GM21576 (cell line): ENCODE measurements at regions not wholly inside any gene's neighbourhood (a gene's known extent, or its start where the extent isn't known, plus 50 kb on each side); places are given as distances from the start of the nearest gene placed in this dataset.
"Not testable (repeated sequence)": the region's sequence is repeated elsewhere in the genome, so short reads cannot be mapped to it uniquely, and the experiment has no call there.

Source experiments
- ATAC-seq: cut with Tn5 transposase; IDR thresholded peaks from one replicate; pipeline ENCODE4 v1.9.1; 2021; ENCODE audit warnings: mild to moderate bottlenecking, moderate library complexity; ENCODE audit not compliant: unreplicated experiment

GRCh38 chr3:144953959-144954358 is 982.3 kb downstream of the DIPK2A start:
- ATAC-seq, result no peak

GRCh38 chr3:144957398-144958101 is 985.9 kb downstream of the DIPK2A start:
- ATAC-seq, result no peak

GRCh38 chr3:144963810-144964209 is 992.2 kb downstream of the DIPK2A start:
- ATAC-seq, result no peak

GRCh38 chr3:144966560-144966959 is 994.9 kb downstream of the DIPK2A start:
- ATAC-seq, result no peak

GRCh38 chr3:144968750-144969350 is 997.2 kb downstream of the DIPK2A start:
- no peak for ATAC-seq

- not testable (repeated sequence) for ATAC-seq
These were observed 1012.9 kb downstream of the DIPK2A start for GRCh38 chr3:144984481-144984880.

GRCh38 chr3:144989807-144990206 is 1018.2 kb downstream of the DIPK2A start:
- no peak for ATAC-seq

- no peak for ATAC-seq
These were observed 1024.2 kb downstream of the DIPK2A start for GRCh38 chr3:144995856-144996255.

- ATAC-seq, result no peak
These were observed 1033.8 kb downstream of the DIPK2A start for GRCh38 chr3:145005427-145005826.

- no peak for ATAC-seq
These were observed 1034.6 kb downstream of the DIPK2A start for GRCh38 chr3:145006271-145006670.

- ATAC-seq, result no peak
These were observed 1042.3 kb downstream of the DIPK2A start for GRCh38 chr3:145013931-145014330.

GRCh38 chr3:145015253-145015652 is 1043.6 kb downstream of the DIPK2A start:
- ATAC-seq, result no peak

- no peak for ATAC-seq
These were observed 1046.3 kb downstream of the DIPK2A start for GRCh38 chr3:145017959-145018358.

GRCh38 chr3:145022447-145022846 is 1050.8 kb downstream of the DIPK2A start:
- no peak for ATAC-seq

- no peak for ATAC-seq
These were observed 1053.1 kb downstream of the DIPK2A start for GRCh38 chr3:145024700-145025099.

GRCh38 chr3:145027186-145027585 is 1055.6 kb downstream of the DIPK2A start:
- not testable (repeated sequence) for ATAC-seq

- ATAC-seq, result no peak
These were observed 1061.2 kb downstream of the DIPK2A start for GRCh38 chr3:145032791-145033190.

GRCh38 chr3:145035682-145036081 is 1064.1 kb downstream of the DIPK2A start:
- no peak for ATAC-seq

GRCh38 chr3:145054055-145054454 is 1082.4 kb downstream of the DIPK2A start:
- ATAC-seq, result not testable (repeated sequence)

- no peak for ATAC-seq
These were observed 1083.9 kb downstream of the DIPK2A start for GRCh38 chr3:145055375-145056076.

GRCh38 chr3:145058483-145058882 is 1086.9 kb downstream of the DIPK2A start:
- ATAC-seq, result no peak

GRCh38 chr3:145063616-145064015 is 1092.0 kb downstream of the DIPK2A start:
- ATAC-seq, result no peak
